Anterior cingulate cortex (tissue), 58 donors: ENCODE measurements at regions not wholly inside any gene's neighbourhood (a gene's known extent, or its start where the extent isn't known, plus 50 kb on each side); places are given as distances from the start of the nearest gene placed in this dataset.

ENCODE experiments used
- DNase-seq, 58 donors: peaks; one replicate each; lab custom pipeline; 2025; lab: John Stamatoyannopoulos, UW

DNA sequence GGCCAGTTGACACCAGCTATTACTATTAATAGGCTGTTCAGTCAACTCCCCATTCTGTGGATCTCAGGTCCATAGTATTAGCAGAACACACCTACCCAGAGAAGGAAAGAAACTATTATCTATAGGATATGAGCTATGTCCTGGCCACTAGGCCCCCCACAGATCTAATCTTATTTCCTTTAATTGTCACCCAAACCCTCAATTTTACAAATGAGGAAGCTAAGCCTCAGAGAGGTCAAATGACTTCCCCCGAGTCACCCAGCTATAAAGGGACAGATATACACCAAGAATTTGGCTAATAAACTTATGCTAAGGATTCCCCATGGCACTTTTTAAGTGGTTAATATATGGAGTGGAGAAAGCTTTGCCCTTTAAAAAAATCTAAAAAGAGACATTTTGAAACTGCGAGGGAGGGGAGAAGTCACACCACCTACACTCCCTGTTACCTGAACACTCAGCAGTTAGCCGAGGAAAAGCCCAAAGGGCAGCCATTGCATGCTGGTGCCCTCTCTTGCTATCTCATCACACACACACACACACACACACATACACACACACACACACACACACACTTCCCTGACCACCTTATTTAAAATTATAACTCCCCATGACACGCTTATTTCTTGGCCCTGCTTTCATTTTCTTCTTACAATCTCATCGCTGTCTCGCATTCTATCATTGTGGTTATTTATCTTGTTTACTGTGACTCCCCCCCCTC, 157.0 kb upstream of the ADO start:
- no peak for DNase-seq

DNA sequence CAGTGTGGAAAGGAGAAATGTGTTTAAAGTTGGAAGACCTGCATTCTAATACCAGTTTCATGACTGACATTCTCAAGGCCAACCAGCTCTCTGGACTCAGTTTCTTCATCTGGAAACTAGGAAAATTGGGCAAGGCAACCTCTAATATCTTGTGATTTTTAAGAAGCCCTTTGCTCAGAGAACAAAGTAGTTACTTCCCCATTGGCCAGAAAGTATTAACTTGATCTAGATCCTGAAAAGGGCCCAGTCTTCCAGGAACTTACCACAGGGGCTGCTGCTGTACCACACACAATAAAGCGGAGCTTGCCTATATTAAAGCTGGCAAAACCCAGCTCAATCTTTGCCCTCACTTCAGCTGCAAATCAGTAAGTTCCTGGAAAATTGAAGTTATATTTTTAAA, 155.6 kb upstream of the ADO start:
- DNase-seq = no peak

DNA sequence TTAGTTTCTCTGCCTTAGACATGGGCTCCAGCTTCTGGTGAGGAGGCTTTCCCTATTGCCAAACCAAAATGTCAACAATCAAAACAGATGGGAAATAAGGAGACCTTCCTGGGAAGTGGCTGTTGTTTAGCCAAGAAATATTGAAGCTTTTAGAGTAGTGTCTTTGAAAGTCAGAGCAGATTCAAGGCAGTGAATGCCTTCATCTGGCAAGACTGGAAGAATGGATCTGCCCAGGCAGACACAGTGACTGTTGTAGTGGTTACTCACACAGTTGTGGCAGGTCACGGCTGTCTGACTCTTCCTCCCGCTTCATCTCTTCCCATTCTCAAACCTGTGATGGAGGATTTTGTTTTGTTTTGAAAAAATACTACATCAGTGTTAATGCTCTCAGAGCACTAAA, 154.1 kb upstream of the ADO start:
- DNase-seq = no peak

DNA sequence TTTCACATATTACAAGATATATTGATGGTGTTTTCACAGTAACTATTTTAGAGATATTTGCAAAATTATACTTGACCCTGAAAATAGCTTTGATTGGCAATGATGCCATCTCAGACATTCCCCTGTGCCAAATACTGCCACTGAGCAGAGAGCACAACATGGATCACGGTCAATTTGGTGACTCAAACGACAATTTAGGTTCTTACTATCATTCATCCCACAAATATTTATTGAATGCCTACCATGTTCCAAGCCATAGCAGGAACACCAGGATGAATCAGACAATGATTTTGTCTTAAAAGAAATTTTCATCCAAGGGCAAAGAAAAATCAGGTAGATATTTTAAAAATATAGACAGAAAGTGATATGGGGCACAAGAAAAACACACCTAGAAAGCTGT, 153.2 kb upstream of the ADO start:
- no peak for DNase-seq

DNA sequence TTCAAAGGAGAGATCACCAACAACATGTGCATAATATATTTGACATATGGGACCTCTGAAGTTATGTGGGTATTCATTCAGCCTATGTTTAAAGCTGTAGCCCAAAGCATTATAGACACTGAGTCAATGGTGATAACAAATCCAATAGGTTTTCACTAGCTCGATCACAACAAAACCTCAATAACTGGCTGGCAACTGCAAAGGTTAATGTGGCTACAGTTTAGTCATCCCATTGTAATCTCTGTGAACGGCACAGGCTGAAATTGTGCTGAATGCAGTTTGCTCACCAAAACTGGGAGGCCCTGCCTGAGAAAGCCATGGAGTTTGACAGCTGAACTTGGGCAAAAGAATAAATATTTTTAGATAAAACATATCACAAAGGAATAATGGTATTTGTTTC, 152.4 kb upstream of the ADO start:
- no peak for DNase-seq

DNA sequence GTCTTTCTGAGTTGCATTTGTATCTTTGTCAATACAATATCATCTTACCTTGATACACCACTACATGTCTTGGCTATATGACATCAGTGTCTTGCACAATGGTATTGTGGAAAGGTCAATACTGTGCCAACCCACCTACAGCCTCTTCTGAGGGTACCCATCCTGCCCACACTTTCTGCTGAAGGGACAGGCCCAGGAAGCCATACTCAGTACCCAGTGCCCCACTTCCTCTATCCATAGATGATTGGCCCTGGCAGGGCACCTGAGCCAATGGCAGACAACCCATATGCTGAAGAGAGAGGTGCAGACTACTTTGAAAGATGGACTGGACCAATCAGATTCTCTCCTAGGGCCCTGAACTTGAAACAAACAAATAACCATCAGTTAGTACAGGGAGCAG, 152.0 kb upstream of the ADO start:
- no peak for DNase-seq

DNA sequence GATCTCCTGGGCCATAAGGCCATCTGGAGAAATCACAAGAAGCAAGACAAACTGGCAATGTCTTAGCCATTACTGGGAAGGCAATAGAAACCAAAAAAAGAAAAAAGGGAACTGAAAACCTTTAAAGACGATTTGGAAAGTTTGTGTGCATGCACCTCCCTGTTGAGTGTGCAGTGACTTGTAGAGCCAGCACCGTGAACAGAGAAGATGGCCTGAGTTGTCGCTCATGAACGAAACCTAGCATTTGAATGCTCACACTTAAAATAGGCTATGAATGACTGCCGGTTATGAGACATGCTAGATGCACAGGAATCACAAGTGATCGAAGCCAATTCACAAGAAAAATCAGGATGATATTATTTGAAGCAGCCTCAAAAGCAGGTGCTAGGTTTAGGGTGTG, 151.3 kb upstream of the ADO start:
- no peak for DNase-seq

DNA sequence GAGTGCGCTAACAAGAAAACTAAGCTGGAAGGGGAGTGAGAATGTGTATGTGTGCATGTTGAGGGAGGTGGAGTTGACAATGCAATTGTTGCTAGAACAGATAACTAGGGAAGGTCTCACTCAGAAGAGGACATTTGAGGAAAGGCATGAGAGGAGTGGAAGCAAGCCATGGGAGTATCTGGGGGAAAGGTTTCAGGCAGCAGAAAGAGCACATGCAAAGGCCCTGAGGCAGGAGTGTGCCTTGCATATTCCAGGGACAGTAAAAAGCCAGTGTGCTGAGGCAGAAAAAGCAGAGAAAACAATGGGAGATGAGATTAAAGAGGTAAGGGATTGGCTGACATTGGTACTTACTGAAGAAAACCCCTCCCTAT, 149.6 kb upstream of the ADO start:
- no peak for DNase-seq

DNA sequence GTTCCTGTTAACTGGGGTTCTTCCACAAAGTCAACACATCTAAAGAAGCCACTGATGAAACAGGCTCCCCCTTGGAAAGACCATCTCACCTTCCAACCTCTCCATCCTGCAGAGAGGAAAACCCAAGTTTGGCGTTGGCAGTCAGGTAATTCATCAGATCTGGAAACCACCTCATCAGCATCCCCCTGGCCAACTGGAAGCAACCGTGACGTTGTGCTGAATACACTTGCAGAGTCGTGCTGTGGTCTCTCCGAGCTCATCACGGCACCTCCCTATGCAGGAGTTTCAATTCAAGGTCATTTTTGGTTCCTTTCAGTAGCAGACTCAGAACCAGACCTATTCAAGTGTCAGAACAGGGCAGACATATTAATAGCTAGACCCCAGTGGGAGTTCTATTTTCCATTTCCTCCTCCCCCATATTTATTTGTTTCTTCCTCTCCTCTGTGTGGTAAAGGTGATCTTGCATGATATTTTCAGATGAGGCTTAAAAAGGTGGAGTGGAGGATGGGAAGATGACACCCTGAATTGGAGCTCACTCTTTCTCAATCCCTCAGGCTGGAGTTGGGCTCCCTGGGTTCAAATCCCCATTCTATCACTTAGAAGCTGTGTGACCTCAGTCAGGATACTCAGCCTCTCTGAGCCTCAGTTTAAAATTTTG, 149.1 kb upstream of the ADO start:
- DNase-seq = no peak

DNA sequence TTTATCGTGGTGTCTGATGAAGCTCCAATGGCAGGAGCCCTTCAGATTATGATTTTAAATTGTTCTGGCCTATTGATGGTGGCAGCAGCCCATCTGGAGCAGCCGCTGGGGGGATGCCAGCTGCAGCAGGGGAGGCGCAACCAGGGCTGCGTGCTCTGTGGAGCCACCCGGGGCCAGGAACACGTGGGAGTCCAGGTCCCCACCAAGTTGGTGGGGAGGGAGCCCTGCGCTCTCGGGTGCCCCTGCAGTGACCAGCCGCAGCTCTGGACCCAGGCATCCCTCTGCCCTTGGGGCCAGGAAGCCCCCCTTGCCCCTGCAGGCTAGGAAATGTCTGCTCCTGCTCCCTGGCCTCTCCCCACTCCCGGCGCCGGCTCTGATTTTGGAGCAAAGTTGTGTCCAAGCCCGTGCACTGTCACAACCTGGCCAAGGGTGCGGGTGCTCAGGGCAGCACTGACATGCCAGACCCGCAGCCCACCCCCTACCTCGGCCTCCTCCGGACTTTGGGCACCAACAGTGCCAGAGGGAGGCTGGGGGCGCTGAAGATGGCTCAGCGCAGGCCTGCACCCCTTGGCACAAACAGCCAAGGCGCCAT, 147.2 kb upstream of the ADO start:
- no peak for DNase-seq

DNA sequence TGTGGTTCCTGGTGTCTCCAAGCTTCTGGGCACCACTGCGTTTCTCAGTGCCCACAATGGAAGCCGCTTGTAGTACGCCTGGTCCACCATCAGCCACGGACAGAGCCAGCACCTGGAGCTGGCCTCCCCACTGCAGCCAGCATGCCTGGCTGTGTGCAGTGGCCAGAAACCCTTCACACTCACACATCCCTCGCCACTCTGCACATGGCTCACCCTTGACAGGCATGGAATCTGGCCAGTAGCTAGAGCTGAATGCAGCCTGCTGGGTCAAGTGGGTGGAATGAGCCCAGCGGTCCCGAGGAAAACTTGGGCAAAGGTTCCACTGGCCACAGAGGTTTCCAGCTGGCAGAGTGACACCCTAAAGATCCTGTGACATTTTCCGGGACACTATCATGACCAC, 146.0 kb upstream of the ADO start:
- DNase-seq = no peak

DNA sequence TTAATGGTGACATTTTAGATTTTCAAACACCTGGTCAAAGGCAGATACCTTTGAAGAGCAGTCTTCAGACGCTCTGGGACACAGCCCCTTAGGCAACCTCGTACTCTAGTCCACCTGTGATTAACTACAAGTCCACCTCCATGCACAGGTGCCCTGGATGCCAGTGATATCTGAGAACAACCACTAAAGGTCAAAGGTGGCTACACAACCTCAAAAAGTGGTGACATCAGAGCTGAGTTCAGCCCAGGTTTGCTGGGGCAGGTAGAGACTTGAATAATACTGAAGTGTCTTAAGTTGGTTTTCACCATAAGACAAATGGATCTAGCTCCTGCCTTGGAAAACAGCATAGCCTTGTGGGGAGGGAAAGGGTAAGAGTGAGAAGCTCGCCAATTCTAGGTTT, 143.4 kb upstream of the ADO start:
- DNase-seq = no peak

DNA sequence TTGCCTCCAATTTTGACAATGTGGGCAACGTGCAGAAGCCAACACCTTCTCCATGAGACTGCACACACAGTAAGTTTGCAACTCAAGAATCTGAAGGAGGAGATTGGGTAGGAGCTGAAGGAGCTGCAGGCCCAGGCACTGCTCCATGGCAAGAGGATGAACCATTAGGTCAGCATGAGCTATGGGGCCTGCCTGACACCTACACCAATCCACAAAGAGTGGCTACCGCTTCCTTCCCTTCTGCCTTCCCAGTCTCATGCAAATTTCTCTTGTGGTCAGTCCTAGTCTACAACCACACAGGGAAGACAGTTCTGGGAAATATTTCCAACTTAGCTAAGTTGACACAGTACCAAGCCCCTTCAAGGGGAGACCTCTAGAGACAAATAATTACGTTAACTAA, 142.0 kb upstream of the ADO start:
- DNase-seq = no peak

DNA sequence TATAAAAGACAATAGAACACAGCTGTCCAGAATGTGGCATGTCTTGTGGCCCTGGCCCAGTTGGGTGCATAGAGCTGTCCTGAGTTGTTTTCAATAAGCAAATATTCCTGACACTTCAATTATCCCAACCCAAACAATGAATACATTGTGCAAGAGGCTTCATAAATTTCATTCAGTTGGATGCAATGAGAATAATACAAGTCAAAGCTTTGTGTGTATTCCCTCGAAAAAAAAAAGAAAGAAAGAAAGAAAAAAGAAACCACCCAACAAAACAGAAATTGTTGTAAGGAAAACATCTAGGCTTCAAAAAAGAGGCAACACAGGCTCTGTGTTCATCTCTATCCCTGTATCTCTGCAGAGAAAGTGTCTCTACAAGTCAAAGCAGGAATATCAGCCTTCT, 138.7 kb upstream of the ADO start:
- peak in 4 of 58 donors; percentile 0 to 47 (median 2) for DNase-seq

DNA sequence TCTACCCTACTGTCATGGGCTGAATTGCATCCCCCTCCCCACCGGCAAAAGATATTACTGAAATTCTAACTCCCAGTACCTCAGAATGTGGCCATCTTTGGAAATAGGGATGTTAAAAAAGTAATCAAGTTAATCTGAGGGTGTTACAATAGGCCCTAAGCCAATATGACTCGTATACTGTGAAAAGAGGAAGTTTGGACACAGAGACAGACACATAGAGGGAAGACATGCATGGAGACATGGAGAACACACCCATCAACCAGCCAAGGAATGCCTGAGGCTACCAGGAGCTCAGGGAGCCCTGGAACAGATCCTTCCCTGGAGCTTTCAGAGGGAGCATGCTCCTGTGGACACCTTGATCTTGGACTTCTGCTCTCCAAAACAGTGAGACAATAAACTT, 138.2 kb upstream of the ADO start:
- DNase-seq = no peak

DNA sequence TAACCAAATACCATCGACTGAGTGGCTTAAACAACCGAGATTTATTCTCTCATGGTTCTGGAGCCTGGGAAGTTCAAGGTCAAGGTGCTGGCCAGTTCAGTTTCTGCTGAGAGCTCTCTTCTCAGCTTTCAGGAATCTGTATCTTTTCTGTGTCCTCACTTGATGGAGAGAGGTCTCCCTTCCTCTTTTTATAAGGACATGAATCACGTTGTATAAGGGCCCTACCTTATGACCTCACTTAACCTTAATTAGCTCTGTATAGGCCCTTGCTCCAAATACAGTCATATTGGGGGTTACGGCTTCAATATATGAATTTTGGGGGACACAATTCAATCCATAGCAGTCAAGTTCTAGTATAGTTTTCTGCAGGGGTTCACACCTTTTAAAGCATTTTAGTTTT, 135.2 kb upstream of the ADO start:
- DNase-seq = no peak

DNA sequence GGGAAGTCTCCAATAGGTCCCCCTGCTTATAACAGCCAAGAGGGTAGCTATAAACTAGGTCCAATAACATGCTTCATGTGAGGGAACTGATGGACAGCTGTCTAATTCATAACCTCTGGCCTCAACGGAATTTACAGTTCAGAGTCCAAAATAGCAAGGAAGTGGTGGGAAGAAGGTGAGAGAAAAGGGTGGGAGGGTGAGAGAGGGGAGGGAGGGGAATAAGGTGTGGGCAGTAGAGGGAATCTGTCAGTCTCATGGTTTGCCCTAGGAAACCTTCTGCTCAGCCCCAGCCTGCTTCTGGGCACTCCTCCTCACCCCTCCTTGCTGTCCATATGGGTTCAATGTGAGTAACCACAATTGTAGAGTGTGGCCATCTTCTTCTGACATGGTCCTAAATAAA, 133.4 kb upstream of the ADO start:
- DNase-seq = no peak

DNA sequence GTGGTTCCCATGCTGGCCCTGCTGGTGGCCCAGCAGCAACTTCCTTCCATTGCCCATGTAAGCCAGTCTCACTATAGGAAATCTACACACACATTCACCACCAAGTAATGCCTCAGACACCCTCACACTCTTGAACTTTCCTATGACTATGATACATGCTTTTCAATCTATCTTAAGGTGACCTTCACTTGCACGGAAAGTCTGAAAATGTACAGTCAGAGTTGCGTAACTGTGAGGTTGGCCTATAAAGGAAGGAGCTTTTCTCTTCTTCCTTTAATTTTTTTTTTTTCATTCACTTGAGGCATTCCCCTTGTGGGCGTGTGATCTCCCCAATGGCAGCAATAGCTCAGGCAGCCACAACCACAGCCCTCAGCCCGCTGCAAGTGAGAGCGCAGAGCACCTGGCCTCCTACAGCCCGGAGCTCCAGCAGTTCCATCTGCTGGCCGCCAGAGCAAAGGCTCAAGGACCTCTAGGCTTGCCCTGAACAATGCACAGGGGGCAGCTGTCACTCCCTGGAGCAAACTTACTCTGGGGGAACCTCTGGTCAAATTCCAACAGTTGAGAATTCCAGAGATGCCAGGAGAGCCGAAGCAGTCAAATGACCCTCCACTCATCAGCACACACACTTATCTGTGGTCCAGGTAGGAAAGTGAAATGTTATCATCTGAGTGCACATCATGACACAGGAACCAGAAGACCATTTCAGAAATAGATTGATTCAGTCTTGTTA, 123.1 kb upstream of the ADO start:
- no peak for DNase-seq

DNA sequence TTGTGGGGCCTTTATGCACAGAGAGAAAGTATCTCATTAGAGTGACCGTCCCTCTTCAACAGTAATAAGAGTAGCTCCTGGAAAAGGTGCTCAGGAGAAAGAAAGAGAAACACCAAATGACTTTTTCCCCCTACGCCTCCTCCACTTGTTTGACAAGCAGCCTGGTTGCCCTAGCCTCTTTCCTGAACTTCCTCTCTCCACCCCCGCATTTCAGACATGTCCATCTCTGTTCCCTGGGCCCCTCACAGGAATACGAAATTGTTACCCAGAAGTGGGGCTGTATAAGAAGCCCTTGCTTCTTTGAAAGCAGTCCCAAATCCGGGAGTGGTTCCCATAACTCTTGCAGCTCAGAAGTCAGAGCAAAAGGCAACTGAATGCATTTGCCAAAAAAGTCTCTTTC, 119.6 kb upstream of the ADO start:
- no peak for DNase-seq

DNA sequence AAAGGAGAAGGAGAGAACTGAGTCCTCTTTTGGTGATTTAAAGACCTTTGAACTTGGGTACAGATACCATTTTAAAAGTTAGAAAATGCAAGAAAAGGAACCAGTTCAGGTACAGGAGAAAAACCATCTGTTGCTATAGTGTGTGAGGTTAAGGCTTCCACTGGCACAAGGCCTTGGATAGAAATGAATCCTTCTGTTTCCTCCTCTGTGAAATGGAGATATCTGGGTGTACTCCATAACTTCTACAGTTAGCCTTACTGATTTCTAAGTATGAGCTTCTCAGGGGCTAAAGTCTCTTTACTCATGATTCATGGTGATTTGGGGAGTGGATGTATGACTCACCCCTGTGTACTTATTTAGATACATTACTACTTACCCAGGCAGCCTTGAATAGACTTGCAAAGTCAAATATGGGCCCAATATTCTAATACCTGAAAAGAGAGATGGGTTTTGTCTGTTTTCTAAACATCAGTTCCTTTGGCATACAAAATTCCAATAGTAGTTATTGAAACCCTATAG, 117.2 kb upstream of the ADO start:
- no peak for DNase-seq

DNA sequence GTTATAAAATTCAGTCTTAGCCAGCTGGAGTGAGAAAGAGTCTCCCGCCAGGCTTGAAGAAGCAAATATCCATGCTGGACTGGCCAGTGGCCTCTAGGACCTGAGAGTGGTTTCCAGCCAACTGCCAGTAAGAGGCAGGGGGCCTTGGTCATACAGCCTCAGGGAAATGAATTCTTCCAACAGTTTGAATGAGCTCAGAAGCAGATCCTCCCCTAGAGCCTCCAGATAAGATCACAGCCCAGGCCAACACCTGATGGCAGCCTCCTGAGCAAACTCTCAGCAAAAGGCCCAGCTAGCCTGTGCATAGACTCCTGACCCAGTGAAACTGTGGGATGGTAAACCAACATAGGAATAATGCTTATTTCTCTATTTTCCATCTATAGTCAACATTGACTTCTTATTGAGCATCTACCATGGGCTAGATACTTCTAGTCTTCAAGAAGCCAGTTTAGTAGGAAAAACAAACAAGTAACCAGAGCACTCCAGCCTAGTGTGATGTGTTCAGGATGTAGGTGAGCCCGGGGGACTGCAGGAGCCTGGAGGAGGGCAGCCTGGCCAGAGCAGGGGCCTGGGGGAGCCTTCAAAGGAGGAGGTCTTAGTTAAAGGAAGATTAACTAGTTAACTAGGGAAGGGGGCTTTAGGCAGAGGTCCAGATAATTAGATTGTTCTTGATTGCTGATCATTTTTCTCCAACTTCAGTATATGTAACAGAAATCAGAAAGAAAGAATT, 115.4 kb upstream of the ADO start:
- no peak for DNase-seq
